ENCODE measurements at regions not wholly inside any gene's neighbourhood (a gene's known extent, or its start where the extent isn't known, plus 50 kb on each side); places are given as distances from the start of the nearest gene placed in this dataset.
A peak's percentile ranks its signal among the peaks of the same experiment; 100 is the strongest.

- no peak for TF ChIP-seq CTCF (IDR thresholded peaks at IDR 0.05; ENCODE audit: low read depth, low read length)
- DNase-seq (ENCODE audit: low read depth in 2 of 2) = no peak
- no peak overlapping the region for H3K4me3 ChIP-seq (replicated peaks in 1 of 2; ENCODE audit: low read depth in 2 of 2, low read length in 2 of 2)
Observed at GRCh38 chr10:30190577-30191552, 131.5 kb upstream of the JCAD start.

- no peak for DNase-seq (ENCODE audit: low read depth in 2 of 2)
- no peak for TF ChIP-seq CTCF (IDR thresholded peaks at IDR 0.05; ENCODE audit: low read depth, low read length)
- H3K4me3 ChIP-seq (replicated peaks in 1 of 2; ENCODE audit: low read depth in 2 of 2, low read length in 2 of 2) = no peak overlapping the region
Observed at GRCh38 chr10:30189238-30189580, 129.8 kb upstream of the JCAD start.

DNA sequence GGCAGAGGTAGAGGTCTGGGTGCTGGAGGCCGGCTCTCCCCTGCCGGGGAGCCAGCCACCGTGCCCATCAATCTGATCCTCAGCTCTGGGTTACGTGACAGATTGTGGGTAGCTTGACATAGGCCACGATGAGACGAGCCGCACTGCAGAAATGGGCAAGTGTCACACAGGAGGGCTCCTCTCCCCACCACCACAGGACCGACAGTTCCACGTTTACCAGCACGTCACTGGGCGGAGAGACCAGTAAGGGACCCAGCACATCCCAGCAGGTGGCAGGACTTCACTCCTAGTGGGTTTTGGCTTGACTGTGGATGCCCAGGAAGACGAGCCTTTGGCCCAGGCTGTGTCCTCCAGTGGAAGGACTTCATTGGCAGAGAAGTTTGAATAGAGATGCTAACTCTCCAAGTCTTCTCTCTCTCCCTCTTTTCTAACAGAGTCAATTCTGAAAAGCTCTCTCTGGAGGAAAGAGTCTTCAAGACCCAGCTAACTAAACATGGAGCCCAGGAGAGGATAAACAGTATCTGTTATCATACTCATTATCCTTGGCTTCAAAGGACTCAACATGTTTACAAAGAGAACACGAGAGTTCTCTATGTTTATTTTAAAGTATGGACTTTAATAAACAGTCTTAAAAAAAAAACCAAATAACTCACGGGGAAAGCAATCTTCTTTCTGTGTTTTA lies 129.3 kb upstream of the JCAD start:
- DNase-seq (ENCODE audit: low read depth in 2 of 2) = no peak
- H3K4me3 ChIP-seq (replicated peaks in 1 of 2; ENCODE audit: low read depth in 2 of 2, low read length in 2 of 2) = no peak overlapping the region
- no peak for TF ChIP-seq CTCF (IDR thresholded peaks at IDR 0.05; ENCODE audit: low read depth, low read length)

GRCh38 chr10:30188101-30188500 lies 128.7 kb upstream of the JCAD start:
- no peak for TF ChIP-seq CTCF (IDR thresholded peaks at IDR 0.05; ENCODE audit: low read depth, low read length)
- peak; percentile 39 to 50 for DNase-seq (ENCODE audit: low read depth in 2 of 2)
- no peak overlapping the region for H3K4me3 ChIP-seq (replicated peaks in 1 of 2; ENCODE audit: low read depth in 2 of 2, low read length in 2 of 2)

GRCh38 chr10:30187010-30187409 lies 127.6 kb upstream of the JCAD start:
- no peak for DNase-seq (ENCODE audit: low read depth in 2 of 2)

DNA sequence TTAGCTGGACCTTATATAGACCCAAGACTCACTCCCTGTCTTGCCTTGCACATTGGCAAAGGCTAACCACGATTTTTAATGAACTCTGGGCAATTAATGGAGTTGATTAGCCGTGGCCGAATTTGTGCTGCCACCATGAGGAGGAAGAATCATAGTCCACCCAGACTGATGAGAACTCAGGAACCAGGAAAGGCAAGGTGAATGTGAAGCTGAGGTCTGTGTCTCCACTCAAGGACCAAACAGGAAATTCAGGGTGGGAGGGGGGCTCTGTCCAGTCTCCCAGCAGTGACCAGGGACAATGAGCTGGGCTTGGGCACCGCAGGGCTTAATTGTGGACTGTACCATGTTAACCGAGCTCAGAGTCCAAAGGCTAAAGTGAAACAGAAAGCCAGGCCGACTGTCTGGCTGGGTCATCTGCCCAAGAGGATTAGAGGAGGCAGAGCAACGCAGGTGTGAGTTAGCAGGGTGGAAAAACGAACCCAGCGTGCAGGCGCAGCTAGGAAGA lies 127.0 kb upstream of the JCAD start:
- no peak for DNase-seq (ENCODE audit: low read depth in 2 of 2)
- H3K4me3 ChIP-seq (replicated peaks in 1 of 2; ENCODE audit: low read depth in 2 of 2, low read length in 2 of 2) = no peak overlapping the region
- peak; percentile 9 for TF ChIP-seq CTCF (IDR thresholded peaks at IDR 0.05; ENCODE audit: low read depth, low read length)

More at GRCh38 chr10:30187010-30187409, 127.6 kb upstream of the JCAD start:
- TF ChIP-seq CTCF (IDR thresholded peaks at IDR 0.05; ENCODE audit: low read depth, low read length) = no peak
- no peak overlapping the region for H3K4me3 ChIP-seq (replicated peaks in 1 of 2; ENCODE audit: low read depth in 2 of 2, low read length in 2 of 2)

Measured in cardiac fibroblast (primary cell).